ENCODE measurements at regions not wholly inside any gene's neighbourhood (a gene's known extent, or its start where the extent isn't known, plus 50 kb on each side); places are given as distances from the start of the nearest gene placed in this dataset.
"Not testable (repeated sequence)": the region's sequence is repeated elsewhere in the genome, so short reads cannot be mapped to it uniquely, and the experiment has no call there.

DNA sequence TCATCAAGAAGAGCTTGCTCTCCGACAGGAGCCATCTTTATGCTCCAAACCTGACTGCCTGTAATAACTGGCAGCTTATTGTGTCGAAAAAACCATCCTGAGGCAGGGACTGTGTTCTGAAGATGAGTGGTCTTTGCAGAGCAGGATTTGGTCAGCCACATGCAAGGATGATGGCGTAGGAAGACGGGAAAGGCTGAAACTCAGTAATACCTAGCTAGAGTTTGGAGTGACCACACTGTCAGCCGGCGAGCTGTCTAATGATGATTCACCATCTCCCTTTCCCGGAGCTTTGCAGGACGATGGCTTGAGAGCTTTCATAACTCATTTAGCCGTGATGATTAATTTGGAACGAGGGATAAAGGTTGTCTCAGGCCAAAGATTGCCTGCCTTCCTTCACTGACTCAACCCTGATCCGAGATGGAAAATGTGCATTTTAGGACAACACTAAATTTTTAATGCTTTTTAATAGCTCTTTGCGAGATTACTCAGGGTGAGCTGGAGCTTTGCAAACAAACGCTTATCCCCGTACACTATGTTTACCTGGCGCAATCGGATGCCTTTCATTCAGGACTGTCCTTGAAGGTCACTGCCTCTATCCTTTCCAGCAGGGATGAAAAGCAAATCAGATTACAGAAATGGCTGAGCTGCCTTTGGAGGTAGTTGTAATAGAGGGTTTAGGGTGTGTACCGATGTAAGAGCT, 288.5 kb downstream of the ASMT start:
- DNase-seq (ENCODE audit: low read depth), result peak; percentile 88

DNA sequence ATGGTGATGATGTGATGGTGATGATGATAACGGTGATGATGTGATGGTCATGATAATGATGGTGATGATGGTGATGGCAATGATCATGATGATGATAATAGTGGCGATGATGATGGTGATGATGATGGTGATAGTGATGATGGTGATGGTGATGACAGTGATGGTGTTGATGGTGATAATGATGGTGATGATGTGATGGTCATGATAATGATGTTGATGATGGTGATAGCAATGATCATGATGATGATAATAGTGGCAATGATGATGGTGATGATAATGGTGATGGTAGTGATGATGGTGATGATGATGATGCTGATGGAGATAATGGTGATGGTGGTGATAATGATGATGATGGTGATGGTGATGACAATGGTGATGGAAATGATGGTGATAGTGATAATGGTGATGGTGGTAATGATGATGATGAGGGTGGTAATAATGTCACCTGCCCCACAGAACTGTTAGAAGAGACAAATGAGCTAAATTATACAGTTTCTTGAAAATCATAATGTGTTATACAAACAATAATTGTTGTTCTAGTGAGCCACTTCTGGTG, 289.9 kb downstream of the ASMT start:
- no peak for DNase-seq (ENCODE audit: low read depth)

- no peak for DNase-seq (ENCODE audit: low read depth)
These were observed 291.2 kb downstream of the ASMT start for GRCh38 chrX:1906028-1906427.

- DNase-seq (ENCODE audit: low read depth), result not testable (repeated sequence)
These were observed 294.1 kb downstream of the ASMT start for GRCh38 chrX:1908996-1909395.

GRCh38 chrX:1909419-1910206, 294.8 kb downstream of the ASMT start:
- no peak for DNase-seq (ENCODE audit: low read depth)

- no peak for DNase-seq (ENCODE audit: low read depth)
These were observed 295.3 kb downstream of the ASMT start for GRCh38 chrX:1910207-1910470.

- no peak for DNase-seq (ENCODE audit: low read depth)
These were observed 296.7 kb downstream of the ASMT start for GRCh38 chrX:1911401-1912128.

- DNase-seq (ENCODE audit: low read depth), result no peak
These were observed 297.3 kb downstream of the ASMT start for GRCh38 chrX:1912193-1912592.

GRCh38 chrX:1914606-1915365, 299.9 kb downstream of the ASMT start:
- peak; percentile 9 for DNase-seq (ENCODE audit: low read depth)

- DNase-seq (ENCODE audit: low read depth), result no peak
These were observed 303.9 kb downstream of the ASMT start for GRCh38 chrX:1918780-1919179.

GRCh38 chrX:1925053-1925481, 310.2 kb downstream of the ASMT start:
- DNase-seq (ENCODE audit: low read depth), result no peak

GRCh38 chrX:1928805-1929204, 313.9 kb downstream of the ASMT start:
- DNase-seq (ENCODE audit: low read depth), result no peak

- DNase-seq (ENCODE audit: low read depth), result peak; percentile 62
These were observed 317.4 kb downstream of the ASMT start for GRCh38 chrX:1932231-1932630.

DNA sequence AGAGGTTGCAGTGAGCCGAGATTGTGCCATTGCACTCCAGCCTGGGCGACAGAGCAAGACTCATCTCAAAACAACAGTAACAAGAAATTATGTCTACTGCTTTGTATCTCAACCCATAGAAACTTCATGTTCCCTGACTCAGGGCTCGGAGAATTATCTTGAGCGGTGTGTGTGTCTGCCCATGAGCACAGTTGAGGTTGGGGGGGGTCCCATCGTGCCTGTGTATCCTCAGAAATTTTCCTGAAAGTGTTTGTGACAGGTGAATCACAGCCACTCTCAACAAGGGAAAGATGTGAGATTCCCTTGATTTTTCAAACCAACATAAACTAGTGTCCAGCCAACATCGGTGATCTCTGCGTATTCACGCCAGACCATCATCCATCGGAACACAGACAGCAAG, 319.1 kb downstream of the ASMT start:
- DNase-seq (ENCODE audit: low read depth), result no peak

DNA sequence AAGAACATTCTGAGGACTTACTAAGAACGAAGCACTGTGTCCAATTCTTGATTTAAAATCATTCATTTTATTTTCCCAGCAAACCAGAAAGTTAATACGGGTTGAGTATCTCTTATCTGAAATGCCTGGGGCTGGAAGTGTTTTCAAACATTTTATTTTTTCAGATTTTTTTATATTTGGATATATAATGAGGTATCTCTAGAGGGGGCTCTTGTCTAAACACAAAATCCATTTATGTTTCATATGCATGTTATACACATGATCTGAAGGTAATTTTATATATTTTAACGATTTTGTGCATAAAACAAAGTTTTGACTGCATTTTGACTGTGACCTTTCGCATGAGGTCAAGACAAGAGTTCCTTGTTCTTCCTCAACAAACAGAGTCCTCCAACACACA, 320.9 kb downstream of the ASMT start:
- DNase-seq (ENCODE audit: low read depth), result no peak

DNA sequence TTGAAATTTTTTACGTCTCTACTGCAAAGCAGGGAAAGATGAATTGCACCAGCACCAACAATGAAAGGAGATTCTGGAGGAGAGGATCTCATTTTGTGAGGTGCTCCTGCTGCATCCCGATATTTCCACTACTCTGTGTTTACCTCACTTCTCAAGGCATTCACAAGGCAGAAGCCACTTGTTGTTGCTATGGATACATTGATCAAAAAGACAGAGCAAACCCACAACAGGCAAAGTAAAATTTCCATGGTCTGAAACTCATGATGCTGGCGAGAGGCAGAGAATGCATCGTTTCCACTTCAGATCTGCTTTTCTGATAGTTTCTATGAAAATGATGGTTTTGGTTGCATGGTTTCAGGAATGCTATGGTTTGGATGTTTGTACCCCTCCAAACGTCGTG, 323.3 kb downstream of the ASMT start:
- DNase-seq (ENCODE audit: low read depth), result no peak

DNA sequence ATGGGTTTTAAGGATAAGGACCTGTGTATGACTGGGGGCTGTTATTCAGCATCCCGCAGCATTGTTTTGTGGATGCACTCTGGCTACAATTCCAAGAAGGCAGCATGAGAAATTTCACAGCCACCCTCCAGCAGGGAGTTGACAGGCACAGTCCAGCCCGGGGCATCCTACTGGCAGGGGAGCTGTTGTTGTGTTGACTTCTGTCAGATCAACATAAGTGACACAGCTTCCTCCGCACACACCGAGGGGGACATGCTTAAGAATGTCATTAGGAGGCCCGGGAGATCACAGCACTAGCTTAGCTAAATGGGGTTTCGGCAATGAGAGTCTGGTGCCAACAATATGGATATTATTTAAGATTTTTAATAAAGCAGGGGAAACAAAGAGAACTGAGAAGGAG, 326.5 kb downstream of the ASMT start:
- no peak for DNase-seq (ENCODE audit: low read depth)

DNA sequence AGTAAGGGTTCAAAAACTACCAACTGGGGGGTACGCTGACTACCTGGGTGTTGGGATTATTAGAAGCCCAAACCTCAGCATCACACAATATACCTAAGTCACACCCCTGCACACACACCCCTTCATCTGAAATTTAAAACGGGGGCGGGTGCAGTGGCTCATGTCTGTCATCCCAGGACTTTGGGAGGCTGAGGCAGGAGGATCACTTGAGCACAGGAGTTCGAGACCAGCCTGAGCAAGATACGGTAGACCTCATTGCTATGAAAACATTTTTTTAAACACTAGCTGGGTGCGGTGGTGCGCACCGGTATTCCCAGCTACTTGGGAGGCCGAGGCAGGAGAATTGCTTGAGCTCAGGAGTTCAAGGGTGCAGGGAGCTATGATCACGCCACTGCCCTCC, 331.0 kb downstream of the ASMT start:
- no peak for DNase-seq (ENCODE audit: low read depth)

- no peak for DNase-seq (ENCODE audit: low read depth)
These were observed 332.1 kb downstream of the ASMT start for GRCh38 chrX:1946974-1947373.
